HFF-Myc (cell line): ENCODE measurements at regions not wholly inside any gene's neighbourhood (a gene's known extent, or its start where the extent isn't known, plus 50 kb on each side); places are given as distances from the start of the nearest gene placed in this dataset.
"Not testable (repeated sequence)": the region's sequence is repeated elsewhere in the genome, so short reads cannot be mapped to it uniquely, and the experiment has no call there.

Experiments used
- DNase-seq: peaks from one replicate; pipeline ENCODE4 v3.0.0-alpha.2; 2011; ENCODE audit warnings: low read depth; ENCODE audit errors: extremely low read depth
- H3K4me3 ChIP-seq: replicated peaks from 2 replicates; pipeline ENCODE4 v1.5.1; 2011; ENCODE audit warnings: low read depth, mild to moderate bottlenecking, control low read depth, low read length
- CTCF ChIP-seq: IDR thresholded peaks from 2 replicates; pipeline ENCODE4 v1.5.1; 2012; ENCODE audit warnings: mild to moderate bottlenecking, low read depth, low read length, control low read depth; ENCODE audit errors: missing control alignments

DNA sequence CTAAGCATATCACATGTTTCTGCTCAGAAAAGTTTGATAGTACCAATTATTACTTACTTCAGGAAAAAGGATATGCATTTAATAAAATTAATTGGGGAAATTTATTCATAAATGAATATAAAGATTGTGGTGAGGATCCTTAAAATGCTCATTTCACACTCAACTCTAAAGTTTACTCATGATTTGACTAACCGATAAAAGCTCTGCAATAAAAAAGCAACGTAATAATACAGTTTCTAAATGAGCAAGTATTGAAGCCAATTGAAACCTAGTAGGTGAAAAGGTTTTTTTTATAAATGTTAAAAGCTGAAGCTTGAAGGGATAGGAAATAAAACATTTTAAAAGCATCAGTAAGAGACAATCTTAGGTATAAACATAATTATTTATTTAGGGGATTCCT is 308.3 kb upstream of the STEAP1 start:
- no peak overlapping the region for H3K4me3 ChIP-seq
- no peak for DNase-seq
- no peak for TF ChIP-seq CTCF

DNA sequence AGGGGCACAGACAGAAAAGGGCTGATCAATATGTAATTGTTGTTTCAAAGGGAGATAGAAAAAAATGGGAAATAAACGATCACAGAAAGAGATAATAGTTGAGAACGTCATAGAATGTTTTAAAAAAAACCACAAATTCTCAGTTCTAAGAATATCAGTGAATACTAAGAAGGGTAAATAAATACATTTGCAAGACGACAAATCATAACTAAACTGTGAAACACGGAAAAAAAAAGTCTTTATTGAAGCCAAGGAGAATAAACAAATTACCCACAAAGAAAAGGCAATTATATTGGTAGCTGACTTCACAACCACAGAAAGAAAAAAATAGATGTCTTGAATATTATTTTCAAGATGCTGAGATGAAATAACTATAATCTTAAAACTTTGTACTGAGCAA is 305.2 kb upstream of the STEAP1 start:
- H3K4me3 ChIP-seq, result no peak overlapping the region
- DNase-seq, result no peak
- no peak for TF ChIP-seq CTCF

DNA sequence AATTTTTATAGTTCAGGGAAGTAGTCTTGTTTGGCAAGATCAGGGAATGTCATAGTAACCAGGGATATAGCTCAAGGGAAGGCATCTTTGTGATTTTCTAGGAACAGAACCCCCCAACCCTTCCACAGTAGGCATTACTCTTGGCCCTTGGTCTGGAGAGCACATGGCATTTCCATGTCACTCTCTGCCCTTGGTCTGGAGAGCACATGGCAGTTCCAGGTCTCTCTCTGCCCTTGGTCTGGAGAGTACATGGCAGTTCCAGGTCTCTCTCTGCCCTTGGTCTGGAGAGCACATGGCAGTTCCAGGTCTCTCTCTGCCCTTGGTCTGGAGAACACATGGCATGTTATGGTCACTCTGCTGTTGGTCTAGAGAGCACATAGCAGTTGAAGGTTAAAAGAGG is 297.2 kb upstream of the STEAP1 start:
- H3K4me3 ChIP-seq, DNase-seq: not testable (repeated sequence)

GRCh38 chr7:89857767-89858166 is 296.5 kb upstream of the STEAP1 start:
- no peak for TF ChIP-seq CTCF
- no peak for DNase-seq
- H3K4me3 ChIP-seq, result no peak overlapping the region

DNA sequence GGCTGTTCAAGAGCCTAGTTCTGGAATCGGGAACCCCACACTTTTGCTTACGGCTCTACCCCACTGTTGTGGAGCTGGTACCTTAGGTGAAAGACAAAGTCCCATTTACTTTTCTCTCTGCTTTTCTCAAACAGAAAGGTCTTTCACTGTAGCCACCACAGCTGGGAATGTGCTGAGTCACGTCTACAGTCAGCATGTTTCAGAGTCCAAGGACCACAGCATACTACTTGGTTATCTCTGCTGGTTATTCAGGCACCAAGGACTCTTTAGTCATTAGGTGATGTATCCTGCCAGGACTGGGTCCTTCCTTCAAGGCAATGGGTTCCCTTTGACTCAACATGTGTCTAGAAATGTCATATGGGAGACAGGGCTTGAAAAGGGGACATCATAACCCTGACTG is 266.8 kb upstream of the STEAP1 start:
- no peak overlapping the region for H3K4me3 ChIP-seq
- no peak for DNase-seq
- no peak for TF ChIP-seq CTCF

DNA sequence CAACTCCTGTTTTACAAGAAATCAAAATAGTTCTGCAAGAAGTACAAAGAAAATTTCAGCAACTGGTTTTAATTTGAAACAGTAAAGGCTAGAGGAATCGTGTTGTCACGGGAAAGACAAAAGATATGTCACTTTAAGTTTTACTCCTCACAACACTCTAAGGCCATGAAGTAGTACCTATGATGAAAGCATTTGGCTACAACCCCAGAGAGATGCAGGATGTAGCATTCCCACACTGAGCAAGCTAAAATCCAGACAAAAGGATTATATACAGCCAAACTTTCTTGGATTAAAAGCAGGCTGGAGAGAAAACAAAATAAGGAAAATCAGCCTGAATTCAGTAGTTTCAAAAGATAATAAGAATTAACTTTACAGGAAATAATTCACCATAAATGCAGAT is 245.5 kb upstream of the STEAP1 start:
- no peak overlapping the region for H3K4me3 ChIP-seq
- DNase-seq, result no peak
- no peak for TF ChIP-seq CTCF

- DNase-seq, result no peak
- H3K4me3 ChIP-seq, result no peak overlapping the region
- TF ChIP-seq CTCF, result no peak
Measured at GRCh38 chr7:89914711-89915110, 239.6 kb upstream of the STEAP1 start.
